CD4-positive, alpha-beta T cell treated with Interleukin-6 for 4 hours (primary cell): ENCODE measurements at regions not wholly inside any gene's neighbourhood (a gene's known extent, or its start where the extent isn't known, plus 50 kb on each side); places are given as distances from the start of the nearest gene placed in this dataset.
"Not testable (repeated sequence)": the region's sequence is repeated elsewhere in the genome, so short reads cannot be mapped to it uniquely, and the experiment has no call there.

Experiments used
- DNase-seq: peaks from one replicate; pipeline ENCODE4 v3.0.0-alpha.2; 2020; ENCODE audit warnings: mixed read lengths

- DNase-seq: no peak
These were observed 494.9 kb upstream of the RBFOX1 start for GRCh38 chr16:6837722-6838121.

GRCh38 chr16:6836766-6837165, 495.9 kb upstream of the RBFOX1 start:
- no peak for DNase-seq

GRCh38 chr16:6835941-6836340, 496.7 kb upstream of the RBFOX1 start:
- DNase-seq: no peak

GRCh38 chr16:6835516-6835915, 497.1 kb upstream of the RBFOX1 start:
- no peak for DNase-seq

- no peak for DNase-seq
These were observed 504.0 kb upstream of the RBFOX1 start for GRCh38 chr16:6828690-6829089.

GRCh38 chr16:6827931-6828330, 504.7 kb upstream of the RBFOX1 start:
- DNase-seq: no peak

- no peak for DNase-seq
These were observed 505.4 kb upstream of the RBFOX1 start for GRCh38 chr16:6827267-6827666.

GRCh38 chr16:6822041-6822440, 510.6 kb upstream of the RBFOX1 start:
- DNase-seq: no peak

- no peak for DNase-seq
These were observed 528.2 kb upstream of the RBFOX1 start for GRCh38 chr16:6804461-6804860.

- no peak for DNase-seq
These were observed 529.5 kb upstream of the RBFOX1 start for GRCh38 chr16:6803176-6803575.

- DNase-seq: no peak
These were observed 535.4 kb upstream of the RBFOX1 start for GRCh38 chr16:6797223-6797622.

GRCh38 chr16:6777624-6778023, 555.0 kb upstream of the RBFOX1 start:
- no peak for DNase-seq

- no peak for DNase-seq
These were observed 556.9 kb upstream of the RBFOX1 start for GRCh38 chr16:6775712-6776111.

- no peak for DNase-seq
These were observed 560.7 kb upstream of the RBFOX1 start for GRCh38 chr16:6771956-6772355.

GRCh38 chr16:6753553-6753952, 579.1 kb upstream of the RBFOX1 start:
- DNase-seq: no peak

GRCh38 chr16:6751191-6751590, 581.5 kb upstream of the RBFOX1 start:
- no peak for DNase-seq

- no peak for DNase-seq
These were observed 582.9 kb upstream of the RBFOX1 start for GRCh38 chr16:6749698-6750097.

- DNase-seq: not testable (repeated sequence)
These were observed 596.3 kb upstream of the RBFOX1 start for GRCh38 chr16:6736302-6736701.

GRCh38 chr16:6735631-6736030, 597.0 kb upstream of the RBFOX1 start:
- DNase-seq: no peak

- no peak for DNase-seq
These were observed 600.5 kb upstream of the RBFOX1 start for GRCh38 chr16:6732166-6732565.

GRCh38 chr16:6728381-6728780, 604.3 kb upstream of the RBFOX1 start:
- no peak for DNase-seq

GRCh38 chr16:6726621-6727020, 606.0 kb upstream of the RBFOX1 start:
- no peak for DNase-seq

GRCh38 chr16:6725634-6726331, 606.9 kb upstream of the RBFOX1 start:
- DNase-seq: no peak

- DNase-seq: not testable (repeated sequence)
These were observed 607.4 kb upstream of the RBFOX1 start for GRCh38 chr16:6725206-6725605.

GRCh38 chr16:6722786-6723185, 609.9 kb upstream of the RBFOX1 start:
- DNase-seq: no peak
